Dermis microvascular lymphatic vessel endothelial cell (primary cell): ENCODE measurements at regions not wholly inside any gene's neighbourhood (a gene's known extent, or its start where the extent isn't known, plus 50 kb on each side); places are given as distances from the start of the nearest gene placed in this dataset.

ENCODE experiments used
- DNase-seq, 2 donors: peaks; one replicate each; pipeline versions ENCODE4 v3.0.0 to v3.0.0-alpha.2; 2010; ENCODE audit warnings: low read depth in 2 of 2

GRCh38 chr12:107441665-107442300, 243.8 kb upstream of the PWP1 start:
- no peak for DNase-seq

DNA sequence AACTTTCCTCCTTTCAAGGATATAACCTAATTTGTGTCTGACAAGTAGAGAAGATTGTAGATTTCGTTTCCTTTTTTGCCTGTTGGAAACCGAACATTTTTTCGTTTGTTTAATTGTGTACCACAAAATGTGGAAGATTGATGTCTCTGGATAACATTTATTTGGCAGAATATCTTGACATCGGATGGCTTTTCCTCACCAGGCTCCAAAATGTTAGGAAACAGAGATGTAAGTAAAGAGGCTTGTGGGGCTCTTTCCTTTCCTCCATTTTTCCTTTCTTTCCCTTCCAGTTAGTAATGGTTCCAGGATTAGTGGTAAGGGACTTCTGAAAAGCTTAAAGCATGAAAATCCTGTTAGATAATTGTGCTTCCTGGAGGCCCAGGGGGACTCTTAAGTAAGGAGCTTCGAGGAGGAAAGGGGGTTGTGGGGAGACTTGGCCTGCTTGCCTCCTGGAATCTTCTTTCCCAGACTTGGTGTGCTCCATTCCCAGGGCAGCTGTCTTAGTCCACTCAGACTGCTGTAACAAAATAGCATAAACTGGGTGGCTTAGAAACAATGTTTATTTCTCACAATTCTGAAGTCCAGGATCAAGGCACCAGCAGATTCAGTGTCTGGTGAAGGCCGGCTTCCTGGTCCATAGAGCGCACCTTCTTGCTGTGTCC, 243.1 kb upstream of the PWP1 start:
- no peak for DNase-seq

DNA sequence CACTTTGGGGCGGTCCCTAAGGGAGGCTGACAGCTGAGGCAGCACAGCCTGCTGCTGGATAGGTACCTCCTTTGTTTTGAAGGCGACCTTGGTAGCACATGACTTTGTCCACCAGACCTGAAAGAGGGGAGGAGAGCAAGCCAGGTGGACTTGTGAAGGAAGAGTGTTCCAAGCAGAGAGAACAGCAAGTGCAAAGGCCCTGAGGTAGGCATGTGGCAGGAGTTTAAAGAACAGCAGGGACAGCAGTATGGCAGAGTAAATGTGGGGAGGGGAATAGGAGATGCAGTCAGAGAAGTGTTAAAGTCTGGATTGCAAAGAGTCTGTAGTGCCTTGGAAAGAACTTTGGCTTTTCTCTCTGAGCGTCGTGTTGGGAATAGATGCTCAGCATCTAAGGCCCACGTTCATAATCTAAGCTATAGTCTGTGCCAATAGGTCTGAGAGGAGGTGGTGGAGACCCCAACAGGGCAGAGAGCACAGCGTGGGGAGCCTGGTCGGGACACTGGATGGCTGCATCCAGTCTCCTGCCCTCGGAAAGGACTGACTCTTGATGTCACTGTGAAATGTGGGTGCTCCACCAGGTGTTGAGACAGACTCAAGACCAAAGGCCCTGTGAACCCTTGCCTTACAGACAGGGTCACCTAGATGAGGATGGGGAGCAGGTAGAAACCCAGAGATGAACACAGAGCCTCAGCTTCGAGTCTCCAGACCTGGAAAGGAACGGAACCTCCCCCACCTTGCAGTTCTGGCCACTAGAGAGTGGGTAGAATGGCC, 242.1 kb upstream of the PWP1 start:
- no peak for DNase-seq

DNA sequence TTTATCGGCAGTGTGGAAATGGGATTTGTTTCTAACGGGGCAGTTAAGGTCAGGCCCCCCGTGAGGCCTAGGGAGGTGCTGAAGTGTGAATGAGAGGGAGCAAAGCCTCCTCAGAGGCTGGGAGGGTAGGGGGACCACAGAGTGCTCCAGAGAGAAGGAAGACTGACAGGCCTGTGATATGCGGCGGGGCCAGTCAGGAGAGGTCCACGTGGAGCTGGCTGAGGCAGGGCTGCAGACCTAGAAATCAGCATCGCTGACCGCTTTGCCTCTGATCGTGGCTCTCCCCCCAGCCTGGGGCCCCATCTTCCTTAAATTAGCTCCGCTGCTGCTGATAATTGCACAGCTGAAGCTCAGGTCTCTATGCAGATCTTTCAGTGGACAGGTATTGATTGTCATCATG, 240.8 kb upstream of the PWP1 start:
- no peak for DNase-seq

DNA sequence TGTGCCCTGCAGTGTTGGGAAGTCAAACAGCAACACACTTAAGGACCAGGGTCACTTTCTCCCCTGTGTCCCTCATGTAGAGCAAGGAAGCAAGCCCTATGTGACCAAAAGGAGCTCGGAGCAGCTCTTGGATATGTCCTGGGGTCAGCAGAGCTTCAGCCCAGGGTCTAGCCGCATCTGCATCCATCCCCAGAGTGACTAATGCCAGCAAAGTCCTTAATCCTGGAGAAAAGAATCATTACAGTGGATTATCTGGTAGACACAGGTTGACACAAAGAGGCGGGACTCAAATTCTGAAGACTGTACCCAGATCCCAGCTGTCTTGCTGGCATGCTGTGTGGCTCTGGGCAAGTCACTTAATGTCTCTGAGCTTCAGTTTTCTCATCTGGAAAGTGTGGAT, 239.1 kb upstream of the PWP1 start:
- DNase-seq, result no peak

DNA sequence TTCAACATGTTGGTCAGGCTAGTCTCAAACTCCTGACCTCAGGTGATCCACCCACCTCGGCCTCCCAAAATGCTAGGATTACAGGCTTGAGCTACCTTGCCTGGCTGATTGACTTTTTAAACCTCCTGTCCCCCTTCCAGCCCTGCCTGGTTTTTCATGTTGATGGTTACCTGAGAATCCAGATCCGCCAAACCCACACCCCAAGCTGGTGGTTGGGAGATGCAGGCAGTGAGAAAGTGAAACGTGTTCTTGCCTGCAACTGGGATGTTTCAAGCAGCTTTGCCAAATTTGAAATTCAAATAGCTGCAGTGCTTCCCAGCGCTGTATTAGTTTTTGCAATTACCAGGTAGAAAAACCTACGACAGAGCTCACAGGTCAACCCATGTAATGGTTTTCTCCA, 238.3 kb upstream of the PWP1 start:
- DNase-seq, result no peak

DNA sequence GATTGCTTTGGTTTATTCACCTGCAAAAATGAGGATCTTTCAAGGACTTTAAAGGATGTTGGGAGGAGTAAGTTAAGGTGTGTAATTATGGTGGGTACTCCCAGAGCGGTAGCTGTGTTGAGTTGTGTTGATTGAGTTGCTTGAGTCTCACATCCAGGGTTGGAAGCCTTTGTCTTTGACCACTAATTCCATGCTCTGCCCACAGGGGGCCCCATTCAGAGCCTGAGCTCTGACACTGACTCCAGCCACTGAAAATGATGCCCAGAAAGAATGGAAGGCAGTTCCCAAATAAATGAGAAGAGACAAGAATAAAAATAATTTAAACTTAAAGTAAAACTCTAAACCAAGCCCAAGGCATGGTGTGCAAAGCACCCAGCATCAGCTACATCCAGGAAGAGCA, 237.4 kb upstream of the PWP1 start:
- no peak for DNase-seq

GRCh38 chr12:107449891-107450290, 235.7 kb upstream of the PWP1 start:
- DNase-seq, result no peak

- DNase-seq, result no peak
These were observed 235.1 kb upstream of the PWP1 start for GRCh38 chr12:107450541-107450940.

- no peak for DNase-seq
These were observed 234.4 kb upstream of the PWP1 start for GRCh38 chr12:107451246-107451645.

GRCh38 chr12:107454109-107454830, 231.3 kb upstream of the PWP1 start:
- DNase-seq, result no peak

DNA sequence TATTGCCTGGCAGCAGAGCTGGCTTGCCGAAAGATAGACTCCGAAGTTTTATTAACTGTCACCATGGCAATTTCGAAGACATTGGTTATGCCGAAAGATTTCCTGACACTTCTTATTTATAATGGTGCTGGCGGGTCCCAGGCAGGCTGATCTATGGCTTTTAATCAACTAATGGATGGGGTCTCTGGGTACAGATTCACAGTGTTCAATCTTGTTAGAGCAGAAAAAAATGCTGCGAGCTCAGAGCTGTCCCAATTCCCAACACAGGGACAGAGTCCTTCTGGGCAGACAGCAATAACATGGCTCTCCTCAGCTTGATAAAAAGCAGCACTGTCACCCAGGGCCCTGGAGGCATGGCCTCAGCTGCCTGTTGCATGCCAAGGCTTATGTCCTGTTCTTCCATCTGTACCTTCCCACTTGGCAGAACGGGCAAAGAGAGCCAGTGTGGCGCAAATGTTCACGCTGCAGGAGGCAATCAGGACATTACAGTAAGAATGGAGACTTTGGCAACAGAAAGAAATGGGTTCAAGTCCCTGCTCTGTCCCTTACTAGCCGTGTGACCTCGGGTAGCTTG, 228.2 kb upstream of the PWP1 start:
- no peak for DNase-seq

DNA sequence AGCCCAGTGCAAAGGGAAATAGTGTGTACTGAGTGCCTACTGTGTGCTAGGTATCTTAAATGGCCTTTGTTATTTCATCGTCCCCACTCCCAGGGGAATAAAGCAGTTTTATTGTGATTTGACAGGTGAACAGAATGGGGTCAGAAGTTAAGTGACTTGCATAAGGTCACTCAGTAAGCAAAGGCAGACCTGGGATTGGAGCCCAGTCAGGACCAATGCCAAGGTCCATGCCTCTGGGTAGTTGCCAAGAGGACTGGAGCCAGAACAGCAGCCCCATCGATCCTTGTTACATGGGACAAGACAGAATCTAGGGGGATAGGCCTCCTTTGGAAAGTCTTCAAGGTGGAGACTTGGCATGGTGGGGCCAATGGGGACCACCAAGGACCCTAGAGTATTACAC, 227.4 kb upstream of the PWP1 start:
- DNase-seq, result no peak

DNA sequence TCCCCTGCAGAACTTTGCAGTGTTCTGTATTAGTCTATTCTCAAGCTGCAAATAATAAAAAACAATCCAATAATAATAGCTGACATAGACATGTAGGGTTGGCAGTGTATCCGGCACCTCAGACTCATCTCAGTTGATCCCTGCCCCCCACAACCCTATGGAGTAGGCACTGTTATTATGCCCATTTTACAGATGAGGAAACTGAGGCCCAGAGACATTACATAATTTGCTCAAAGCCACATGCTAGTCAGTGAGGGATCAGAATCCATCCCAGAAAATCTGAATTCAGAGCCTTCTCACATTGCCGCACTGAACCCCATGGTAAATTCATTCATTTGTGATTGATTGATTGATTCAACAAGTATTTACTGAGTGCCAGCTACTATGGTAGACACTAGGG, 226.6 kb upstream of the PWP1 start:
- no peak for DNase-seq

GRCh38 chr12:107459641-107460040, 226.0 kb upstream of the PWP1 start:
- DNase-seq, result no peak

DNA sequence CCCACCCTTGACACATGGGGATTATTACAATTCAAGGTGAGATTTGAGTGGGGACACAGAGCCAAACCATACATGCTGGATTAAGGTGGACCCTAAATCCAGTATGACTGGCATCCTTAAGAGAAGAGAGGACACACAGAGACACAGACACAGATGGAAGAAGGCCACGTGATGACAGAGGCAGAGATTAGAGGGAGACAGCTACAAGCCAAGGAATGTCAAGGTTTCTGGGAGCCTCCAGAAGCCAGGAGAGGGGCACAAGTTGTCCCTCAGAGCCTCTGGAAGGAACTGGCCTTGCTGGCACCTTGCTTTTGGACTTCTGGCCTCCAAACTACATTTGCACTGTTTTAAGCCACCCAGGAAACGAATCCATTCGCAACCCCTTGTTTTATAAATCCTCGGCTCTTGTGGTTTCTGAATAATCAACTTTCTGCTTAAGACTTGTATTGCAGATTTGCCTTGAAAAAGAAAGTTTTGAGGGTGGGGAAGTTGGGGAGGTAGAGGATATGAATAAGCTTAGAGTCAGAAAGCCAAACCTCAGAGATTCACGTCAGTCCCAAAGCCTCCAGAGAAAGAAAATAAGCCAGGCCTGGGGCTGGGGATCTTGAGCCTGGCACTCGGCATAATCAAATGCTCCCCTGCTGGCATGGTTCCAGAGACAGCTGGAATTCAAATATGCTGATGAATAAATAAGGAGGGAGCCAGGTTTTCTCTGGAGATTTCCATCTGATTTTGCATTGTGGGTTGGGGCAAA, 224.2 kb upstream of the PWP1 start:
- no peak for DNase-seq

- DNase-seq, result no peak
These were observed 222.9 kb upstream of the PWP1 start for GRCh38 chr12:107462428-107463332.

GRCh38 chr12:107464644-107465043, 221.0 kb upstream of the PWP1 start:
- DNase-seq, result no peak

DNA sequence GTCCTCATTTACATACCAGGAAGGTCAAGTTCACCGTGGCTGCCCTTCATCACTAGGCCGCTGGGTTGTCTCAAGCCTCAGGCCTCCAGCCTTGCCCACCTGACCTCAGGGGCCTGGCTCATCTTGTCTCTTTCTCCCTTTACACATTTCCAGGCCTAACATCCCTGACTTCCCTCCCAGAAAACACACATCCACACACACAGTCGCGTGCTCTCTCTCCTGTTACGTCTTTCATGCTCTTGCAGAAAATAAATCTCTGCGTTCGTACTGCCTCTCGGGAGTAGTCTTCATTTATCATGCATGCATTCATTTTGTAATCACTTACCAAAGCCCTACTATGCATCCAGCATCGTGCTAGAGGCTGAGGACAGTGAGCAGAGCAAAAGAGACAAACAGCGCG, 220.0 kb upstream of the PWP1 start:
- DNase-seq, result no peak

DNA sequence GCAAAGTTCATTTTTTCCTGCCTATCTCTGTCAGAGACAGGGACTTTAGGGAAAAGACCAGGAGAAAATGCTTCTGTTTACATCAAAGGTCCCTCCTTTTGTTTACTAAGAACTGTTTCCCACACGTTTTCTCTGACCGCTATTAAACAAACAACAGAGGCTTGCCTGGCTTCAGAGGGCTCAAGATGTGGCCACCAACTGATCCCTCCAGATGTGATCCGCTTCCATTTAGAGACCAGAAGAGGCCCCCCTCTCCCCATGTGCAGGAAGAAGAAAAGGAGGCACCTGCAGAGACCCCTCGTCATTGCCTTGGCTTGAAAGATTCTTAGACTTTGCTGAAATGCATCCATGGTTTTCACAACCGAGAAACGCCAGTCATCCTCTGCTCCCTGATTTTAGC, 217.9 kb upstream of the PWP1 start:
- DNase-seq, result no peak
